ENCODE measurements at regions not wholly inside any gene's neighbourhood (a gene's known extent, or its start where the extent isn't known, plus 50 kb on each side); places are given as distances from the start of the nearest gene placed in this dataset.
"Not testable (repeated sequence)": the region's sequence is repeated elsewhere in the genome, so short reads cannot be mapped to it uniquely, and the experiment has no call there.

GRCh38 chr10:118963933-118964332, 65.6 kb upstream of the NANOS1 start:
- no peak overlapping the region for H3K27ac ChIP-seq (ENCODE audit: low read depth in 2 of 2, low read length in 2 of 2)
- no peaks in the 10 kb centered on the region for H3K9me3 ChIP-seq (ENCODE audit: control insufficient read depth in 2 of 2, low read length in 2 of 2)
- no peaks in the 10 kb centered on the region for H3K4me1 ChIP-seq (ENCODE audit: control insufficient read depth in 2 of 2, insufficient read depth in 2 of 2, low read length in 2 of 2)
- H3K27me3 ChIP-seq (ENCODE audit: control insufficient read depth in 2 of 2, insufficient read depth in 2 of 2, low read length in 2 of 2): no peaks in the 10 kb centered on the region
- H3K9ac ChIP-seq (ENCODE audit: low read depth in 1 of 2, low read length in 2 of 2): no peak overlapping the region
- H3K4me3 ChIP-seq (ENCODE audit: low read length in 2 of 2): no peak overlapping the region
- H3K36me3 ChIP-seq (ENCODE audit: control insufficient read depth in 2 of 2, insufficient read depth in 2 of 2, low read length in 2 of 2): no peaks in the 10 kb centered on the region

DNA sequence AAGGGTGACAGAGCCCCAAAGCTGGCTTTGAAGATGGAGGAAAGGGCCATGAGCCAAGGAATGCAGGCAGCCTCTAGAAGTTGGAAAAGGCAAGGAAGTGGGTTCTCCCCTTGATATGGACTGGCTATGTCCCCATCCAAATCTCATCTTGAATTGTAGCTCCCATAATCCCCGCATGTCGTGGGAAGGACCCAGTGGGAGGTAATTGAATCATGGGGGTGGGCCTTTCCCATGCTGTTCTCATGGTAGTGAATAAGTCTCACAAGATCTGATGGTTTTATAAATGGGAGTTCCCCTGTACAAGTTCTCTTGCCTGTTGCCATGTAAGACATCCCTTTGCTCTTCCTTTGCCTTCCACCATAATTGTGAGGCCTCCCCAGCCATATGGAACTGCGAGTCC, 65.0 kb upstream of the NANOS1 start:
- H3K9ac ChIP-seq (ENCODE audit: low read depth in 1 of 2, low read length in 2 of 2); H3K36me3 ChIP-seq (ENCODE audit: control insufficient read depth in 2 of 2, insufficient read depth in 2 of 2, low read length in 2 of 2); H3K27ac ChIP-seq (ENCODE audit: low read depth in 2 of 2, low read length in 2 of 2); H3K27me3 ChIP-seq (ENCODE audit: control insufficient read depth in 2 of 2, insufficient read depth in 2 of 2, low read length in 2 of 2); H3K4me1 ChIP-seq (ENCODE audit: control insufficient read depth in 2 of 2, insufficient read depth in 2 of 2, low read length in 2 of 2); H3K9me3 ChIP-seq (ENCODE audit: control insufficient read depth in 2 of 2, low read length in 2 of 2); H3K4me3 ChIP-seq (ENCODE audit: low read length in 2 of 2): not testable (repeated sequence)

- no peaks in the 10 kb centered on the region for H3K27me3 ChIP-seq (ENCODE audit: control insufficient read depth in 2 of 2, insufficient read depth in 2 of 2, low read length in 2 of 2)
- no peak overlapping the region for H3K4me3 ChIP-seq (ENCODE audit: low read length in 2 of 2)
- H3K36me3 ChIP-seq (ENCODE audit: control insufficient read depth in 2 of 2, insufficient read depth in 2 of 2, low read length in 2 of 2): no peaks in the 10 kb centered on the region
- H3K4me1 ChIP-seq (ENCODE audit: control insufficient read depth in 2 of 2, insufficient read depth in 2 of 2, low read length in 2 of 2): no peaks in the 10 kb centered on the region
- H3K27ac ChIP-seq (ENCODE audit: low read depth in 2 of 2, low read length in 2 of 2): no peak overlapping the region
- no peaks in the 10 kb centered on the region for H3K9me3 ChIP-seq (ENCODE audit: control insufficient read depth in 2 of 2, low read length in 2 of 2)
- no peak overlapping the region for H3K9ac ChIP-seq (ENCODE audit: low read depth in 1 of 2, low read length in 2 of 2)
Observed at GRCh38 chr10:118965096-118965495, 64.4 kb upstream of the NANOS1 start.

- Histone ChIP-seq H3K9me3 (ENCODE audit: control insufficient read depth in 2 of 2, low read length in 2 of 2) (no peaks in the 10 kb centered on the region), H3K4me1 (ENCODE audit: control insufficient read depth in 2 of 2, insufficient read depth in 2 of 2, low read length in 2 of 2) (no peaks in the 10 kb centered on the region), H3K4me3 (ENCODE audit: low read length in 2 of 2) (no peak overlapping the region), H3K36me3 (ENCODE audit: control insufficient read depth in 2 of 2, insufficient read depth in 2 of 2, low read length in 2 of 2) (no peaks in the 10 kb centered on the region), H3K27me3 (ENCODE audit: control insufficient read depth in 2 of 2, insufficient read depth in 2 of 2, low read length in 2 of 2) (no peaks in the 10 kb centered on the region), H3K27ac (ENCODE audit: low read depth in 2 of 2, low read length in 2 of 2) (no peak overlapping the region), H3K9ac (ENCODE audit: low read depth in 1 of 2, low read length in 2 of 2) (no peak overlapping the region)
Observed at GRCh38 chr10:118965645-118966044, 63.9 kb upstream of the NANOS1 start.

- Histone ChIP-seq H3K9ac (ENCODE audit: low read depth in 1 of 2, low read length in 2 of 2) (no peak overlapping the region), H3K27me3 (ENCODE audit: control insufficient read depth in 2 of 2, insufficient read depth in 2 of 2, low read length in 2 of 2) (no peaks in the 10 kb centered on the region), H3K27ac (ENCODE audit: low read depth in 2 of 2, low read length in 2 of 2) (no peak overlapping the region)
Observed at GRCh38 chr10:118966076-118966849, 63.3 kb upstream of the NANOS1 start.

GRCh38 chr10:118966850-118967125, 62.7 kb upstream of the NANOS1 start:
- Histone ChIP-seq H3K9ac (ENCODE audit: low read depth in 1 of 2, low read length in 2 of 2) (no peak overlapping the region), H3K9me3 (ENCODE audit: control insufficient read depth in 2 of 2, low read length in 2 of 2) (no peaks in the 10 kb centered on the region), H3K27me3 (ENCODE audit: control insufficient read depth in 2 of 2, insufficient read depth in 2 of 2, low read length in 2 of 2) (no peaks in the 10 kb centered on the region), H3K4me3 (ENCODE audit: low read length in 2 of 2) (no peak overlapping the region), H3K36me3 (ENCODE audit: control insufficient read depth in 2 of 2, insufficient read depth in 2 of 2, low read length in 2 of 2) (no peaks in the 10 kb centered on the region), H3K4me1 (ENCODE audit: control insufficient read depth in 2 of 2, insufficient read depth in 2 of 2, low read length in 2 of 2) (no peaks in the 10 kb centered on the region), H3K27ac (ENCODE audit: low read depth in 2 of 2, low read length in 2 of 2) (no peak overlapping the region)

More at GRCh38 chr10:118966076-118966849, 63.3 kb upstream of the NANOS1 start:
- H3K4me1 ChIP-seq (ENCODE audit: control insufficient read depth in 2 of 2, insufficient read depth in 2 of 2, low read length in 2 of 2): no peaks in the 10 kb centered on the region
- H3K36me3 ChIP-seq (ENCODE audit: control insufficient read depth in 2 of 2, insufficient read depth in 2 of 2, low read length in 2 of 2): no peaks in the 10 kb centered on the region
- no peak overlapping the region for H3K4me3 ChIP-seq (ENCODE audit: low read length in 2 of 2)
- H3K9me3 ChIP-seq (ENCODE audit: control insufficient read depth in 2 of 2, low read length in 2 of 2): no peaks in the 10 kb centered on the region

DNA sequence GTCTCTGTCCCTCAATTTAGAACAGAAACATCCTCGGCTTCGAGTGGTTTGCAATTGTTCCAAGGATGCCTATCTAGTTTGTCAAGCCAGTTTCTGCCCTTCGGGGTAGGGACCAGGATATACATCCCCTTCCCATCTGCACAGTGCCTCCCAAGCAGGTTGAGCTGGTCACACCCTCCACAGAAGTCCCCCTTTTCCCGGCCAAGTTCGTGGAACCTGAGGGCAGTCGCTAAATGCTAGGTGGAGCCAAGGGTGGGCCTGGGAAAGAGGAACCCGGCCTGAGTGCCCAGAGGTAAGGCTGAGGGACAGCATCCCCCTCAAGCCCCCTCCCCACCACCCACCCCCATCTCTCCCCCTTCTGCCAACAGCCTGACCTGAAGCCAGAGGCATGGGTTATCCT, 62.4 kb upstream of the NANOS1 start:
- H3K27me3 ChIP-seq (ENCODE audit: control insufficient read depth in 2 of 2, insufficient read depth in 2 of 2, low read length in 2 of 2): no peaks in the 10 kb centered on the region
- no peaks in the 10 kb centered on the region for H3K4me1 ChIP-seq (ENCODE audit: control insufficient read depth in 2 of 2, insufficient read depth in 2 of 2, low read length in 2 of 2)
- H3K27ac ChIP-seq (ENCODE audit: low read depth in 2 of 2, low read length in 2 of 2): no peak overlapping the region
- no peak overlapping the region for H3K4me3 ChIP-seq (ENCODE audit: low read length in 2 of 2)
- no peaks in the 10 kb centered on the region for H3K9me3 ChIP-seq (ENCODE audit: control insufficient read depth in 2 of 2, low read length in 2 of 2)
- no peaks in the 10 kb centered on the region for H3K36me3 ChIP-seq (ENCODE audit: control insufficient read depth in 2 of 2, insufficient read depth in 2 of 2, low read length in 2 of 2)
- no peak overlapping the region for H3K9ac ChIP-seq (ENCODE audit: low read depth in 1 of 2, low read length in 2 of 2)

GRCh38 chr10:118968060-118968459, 61.5 kb upstream of the NANOS1 start:
- H3K36me3 ChIP-seq (ENCODE audit: control insufficient read depth in 2 of 2, insufficient read depth in 2 of 2, low read length in 2 of 2): no peaks in the 10 kb centered on the region
- no peak overlapping the region for H3K27ac ChIP-seq (ENCODE audit: low read depth in 2 of 2, low read length in 2 of 2)
- H3K9me3 ChIP-seq (ENCODE audit: control insufficient read depth in 2 of 2, low read length in 2 of 2): no peaks in the 10 kb centered on the region
- no peak overlapping the region for H3K9ac ChIP-seq (ENCODE audit: low read depth in 1 of 2, low read length in 2 of 2)
- no peaks in the 10 kb centered on the region for H3K27me3 ChIP-seq (ENCODE audit: control insufficient read depth in 2 of 2, insufficient read depth in 2 of 2, low read length in 2 of 2)
- no peaks in the 10 kb centered on the region for H3K4me1 ChIP-seq (ENCODE audit: control insufficient read depth in 2 of 2, insufficient read depth in 2 of 2, low read length in 2 of 2)
- H3K4me3 ChIP-seq (ENCODE audit: low read length in 2 of 2): no peak overlapping the region

DNA sequence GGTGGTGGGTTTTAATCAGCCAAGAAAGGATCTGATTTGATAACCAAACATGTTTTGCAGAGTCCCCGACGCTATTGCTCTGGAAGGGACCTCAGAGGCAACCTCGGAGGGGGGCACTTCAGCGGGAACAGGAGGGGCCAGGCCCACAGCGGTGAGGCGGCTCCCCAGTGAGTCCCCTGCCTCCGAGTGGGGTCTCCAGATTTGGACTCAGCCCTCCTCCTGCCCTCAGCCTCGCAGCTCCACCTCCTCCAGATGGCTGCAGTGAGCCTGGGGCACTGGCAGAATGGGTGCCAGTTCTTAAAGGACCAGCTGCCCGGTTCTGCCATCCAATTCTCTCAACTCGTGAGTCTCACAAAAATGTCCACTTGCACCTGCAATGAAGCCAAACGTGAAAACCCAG, 61.0 kb upstream of the NANOS1 start:
- H3K4me3 ChIP-seq (ENCODE audit: low read length in 2 of 2): no peak overlapping the region
- no peaks in the 10 kb centered on the region for H3K27me3 ChIP-seq (ENCODE audit: control insufficient read depth in 2 of 2, insufficient read depth in 2 of 2, low read length in 2 of 2)
- no peak overlapping the region for H3K9ac ChIP-seq (ENCODE audit: low read depth in 1 of 2, low read length in 2 of 2)
- H3K27ac ChIP-seq (ENCODE audit: low read depth in 2 of 2, low read length in 2 of 2): no peak overlapping the region
- no peaks in the 10 kb centered on the region for H3K9me3 ChIP-seq (ENCODE audit: control insufficient read depth in 2 of 2, low read length in 2 of 2)
- H3K36me3 ChIP-seq (ENCODE audit: control insufficient read depth in 2 of 2, insufficient read depth in 2 of 2, low read length in 2 of 2): no peaks in the 10 kb centered on the region
- no peaks in the 10 kb centered on the region for H3K4me1 ChIP-seq (ENCODE audit: control insufficient read depth in 2 of 2, insufficient read depth in 2 of 2, low read length in 2 of 2)

DNA sequence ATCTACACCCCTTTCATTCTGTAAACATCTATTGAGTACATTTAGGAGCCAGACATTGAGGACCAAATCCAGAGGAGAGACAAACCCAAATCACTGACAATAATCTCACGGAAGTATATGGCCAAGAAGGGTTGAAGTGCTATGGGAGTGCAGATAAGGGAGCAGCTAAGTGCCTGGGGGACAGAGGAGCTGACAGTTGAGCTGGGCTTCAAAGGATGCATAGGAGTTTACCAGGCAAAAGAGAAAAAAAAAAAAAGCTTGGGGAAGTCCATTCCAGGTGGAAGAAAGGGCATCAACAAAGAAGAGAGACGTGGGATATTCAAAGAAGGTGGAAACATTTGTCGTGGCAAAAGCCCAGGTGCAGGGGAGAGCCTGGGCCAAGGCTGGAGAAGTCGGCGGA, 60.5 kb upstream of the NANOS1 start:
- Histone ChIP-seq H3K9ac (ENCODE audit: low read depth in 1 of 2, low read length in 2 of 2) (no peak overlapping the region), H3K4me3 (ENCODE audit: low read length in 2 of 2) (no peak overlapping the region), H3K9me3 (ENCODE audit: control insufficient read depth in 2 of 2, low read length in 2 of 2) (peaks cover 0 to 5% of the 10 kb centered on the region in 2 donors), H3K36me3 (ENCODE audit: control insufficient read depth in 2 of 2, insufficient read depth in 2 of 2, low read length in 2 of 2) (no peaks in the 10 kb centered on the region), H3K27me3 (ENCODE audit: control insufficient read depth in 2 of 2, insufficient read depth in 2 of 2, low read length in 2 of 2) (no peaks in the 10 kb centered on the region), H3K27ac (ENCODE audit: low read depth in 2 of 2, low read length in 2 of 2) (no peak overlapping the region), H3K4me1 (ENCODE audit: control insufficient read depth in 2 of 2, insufficient read depth in 2 of 2, low read length in 2 of 2) (no peaks in the 10 kb centered on the region)

DNA sequence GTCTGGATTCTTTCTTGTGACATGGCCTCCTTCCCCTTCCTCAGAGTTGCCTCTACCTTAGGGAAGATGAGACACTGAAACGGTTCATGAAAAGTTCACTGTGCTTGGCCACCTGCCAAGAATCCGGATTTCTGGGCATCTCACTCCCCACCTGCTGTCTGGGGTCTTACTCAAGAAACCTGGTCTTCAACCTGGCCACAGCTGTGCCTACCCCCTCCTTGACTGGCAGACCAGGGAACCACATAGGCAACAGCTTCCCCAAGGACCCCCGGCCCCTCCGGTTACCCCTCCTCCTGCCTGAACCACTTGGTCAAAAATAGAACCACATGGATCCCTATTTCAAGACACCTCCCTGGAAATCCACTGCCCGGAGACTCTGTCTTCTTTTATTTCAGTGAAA, 58.7 kb upstream of the NANOS1 start:
- Histone ChIP-seq H3K4me3 (ENCODE audit: low read length in 2 of 2) (no peak overlapping the region), H3K27ac (ENCODE audit: low read depth in 2 of 2, low read length in 2 of 2) (no peak overlapping the region), H3K9ac (ENCODE audit: low read depth in 1 of 2, low read length in 2 of 2) (no peak overlapping the region)

More for the DNA sequence above, 58.7 kb upstream of the NANOS1 start:
- Histone ChIP-seq H3K4me1 (ENCODE audit: control insufficient read depth in 2 of 2, insufficient read depth in 2 of 2, low read length in 2 of 2) (no peaks in the 10 kb centered on the region), H3K27me3 (ENCODE audit: control insufficient read depth in 2 of 2, insufficient read depth in 2 of 2, low read length in 2 of 2) (no peaks in the 10 kb centered on the region), H3K36me3 (ENCODE audit: control insufficient read depth in 2 of 2, insufficient read depth in 2 of 2, low read length in 2 of 2) (no peaks in the 10 kb centered on the region), H3K9me3 (ENCODE audit: control insufficient read depth in 2 of 2, low read length in 2 of 2) (peaks cover 0 to 5% of the 10 kb centered on the region in 2 donors)

Data from mucosa of rectum (tissue), 2 donors.